IMR-90 (cell line): ENCODE measurements at regions not wholly inside any gene's neighbourhood (a gene's known extent, or its start where the extent isn't known, plus 50 kb on each side); places are given as distances from the start of the nearest gene placed in this dataset.

Experiments used
- ATAC-seq: fragments of 200-7000 bp; cut with Tn5 transposase; 2 replicates; pipeline ENCODE4 v1.9.1; 2020; ENCODE audit warnings: low read depth, mild to moderate bottlenecking, moderate library complexity
- BruUV-seq: library from RNA; stranded (reverse); fragments of 400-500 nt; replicated peaks from 2 replicates; lab custom pipeline; 2021; lab: Mats Ljungman, UMichigan
- CTCF ChIA-PET: fragments of 300-600 bp; formaldehyde crosslinking; extraction: SDS; loops from one replicate; lab custom pipeline; 2021; ENCODE audit warnings: antibody characterized with exemption; lab: Yijun Ruan, JAX
- POLR2A ChIA-PET: fragments of 300-600 bp; sonication (Branson Sonifier 250); formaldehyde crosslinking; loops from one replicate; lab custom pipeline; 2022; ENCODE audit warnings: antibody characterized with exemption; ENCODE audit not compliant: unreplicated experiment; lab: Charles Lee
- DNase-seq: peaks from one replicate; pipeline ENCODE4 v3.0.0; 2013
- H2AFZ ChIP-seq: replicated peaks from 2 replicates; pipeline ENCODE3; 2013; ENCODE audit warnings: low read length, mild to moderate bottlenecking; ENCODE audit not compliant: poor library complexity
- H2AK5ac ChIP-seq: 2 replicates; pipeline ENCODE4 v1.6.1; 2013; ENCODE audit warnings: low read depth, low read length, inconsistent platforms
- H2AK9ac ChIP-seq: replicated peaks from 2 replicates; pipeline ENCODE3; 2013; ENCODE audit warnings: mild to moderate bottlenecking, low read depth, low read length, moderate library complexity; ENCODE audit not compliant: poor library complexity
- H2BK120ac ChIP-seq: 2 replicates; pipeline ENCODE4 v1.6.1; 2013; ENCODE audit warnings: low read depth, low read length, inconsistent platforms
- H2BK15ac ChIP-seq: 3 replicates; pipeline ENCODE4 v1.6.1; 2013; ENCODE audit warnings: low read depth, low read length, inconsistent platforms
- H2BK20ac ChIP-seq: 2 replicates; pipeline ENCODE4 v1.6.1; 2013; ENCODE audit warnings: low read depth, mild to moderate bottlenecking, inconsistent platforms, low read length, moderate library complexity
- H2BK5ac ChIP-seq: 2 replicates; pipeline ENCODE4 v1.6.1; 2013; ENCODE audit warnings: mild to moderate bottlenecking, low read depth, low read length, inconsistent platforms; ENCODE audit not compliant: poor library complexity, severe bottlenecking
- H3K14ac ChIP-seq: replicated peaks from 2 replicates; pipeline ENCODE4 v1.6.1; 2013; ENCODE audit warnings: low read depth, low read length, inconsistent platforms
- H3K18ac ChIP-seq: 2 replicates; pipeline ENCODE4 v1.6.1; 2013; ENCODE audit warnings: low read depth, low read length, control low read depth
- H3K23ac ChIP-seq: 2 replicates; pipeline ENCODE4 v1.6.1; 2013; ENCODE audit warnings: low read depth, low read length, inconsistent platforms
- H3K27ac ChIP-seq: 2 replicates; pipeline ENCODE4 v1.5.1; 2013; ENCODE audit warnings: mild to moderate bottlenecking, control low read depth, low read length; ENCODE audit not compliant: insufficient read depth
- H3K27me3 ChIP-seq: 2 replicates; pipeline ENCODE4 v1.6.1; 2013; ENCODE audit warnings: low read length; ENCODE audit not compliant: control insufficient read depth, insufficient read depth
- H3K36me3 ChIP-seq: 2 replicates; pipeline ENCODE4 v1.6.1; 2013; ENCODE audit warnings: low read length, mixed read lengths; ENCODE audit not compliant: control insufficient read depth, insufficient read depth
- H3K4ac ChIP-seq: 2 replicates; pipeline ENCODE4 v1.6.1; 2013; ENCODE audit warnings: low read depth, low read length, inconsistent platforms
- H3K4me1 ChIP-seq: 2 replicates; pipeline ENCODE4 v1.6.1; 2013; ENCODE audit warnings: low read length, mixed read lengths; ENCODE audit not compliant: control insufficient read depth, insufficient read depth
- H3K4me2 ChIP-seq: 2 replicates; pipeline ENCODE4 v1.6.1; 2013; ENCODE audit warnings: low read depth, mild to moderate bottlenecking, control low read depth, low read length, moderate library complexity
- H3K4me3 ChIP-seq: 2 replicates; pipeline ENCODE4 v1.5.1; 2013; ENCODE audit warnings: low read depth, mild to moderate bottlenecking, control low read depth, low read length, moderate library complexity; ENCODE audit not compliant: insufficient read depth
- H3K56ac ChIP-seq: 2 replicates; pipeline ENCODE4 v1.6.1; 2013; ENCODE audit warnings: low read length, inconsistent platforms; ENCODE audit not compliant: insufficient read depth; ENCODE audit errors: extremely low read depth
- H3K79me1 ChIP-seq, 2 experiments: 2 replicates each; pipeline ENCODE4 v1.6.1; 2013; ENCODE audit warnings: low read length in 2 of 2, inconsistent platforms in 1 of 2, low read depth in 1 of 2
- H3K9ac ChIP-seq: 2 replicates; pipeline ENCODE4 v1.6.1; 2013; ENCODE audit warnings: low read depth, low read length, control low read depth
- H3K9me1 ChIP-seq: 2 replicates; pipeline ENCODE4 v1.6.1; 2013; ENCODE audit warnings: low read length, inconsistent platforms; ENCODE audit not compliant: insufficient read depth
- H3K9me3 ChIP-seq: 2 replicates; pipeline ENCODE4 v1.6.1; 2013; ENCODE audit warnings: low read length; ENCODE audit not compliant: control insufficient read depth, insufficient read depth
- H4K20me1 ChIP-seq: 2 replicates; pipeline ENCODE4 v1.6.1; 2013; ENCODE audit warnings: low read length, inconsistent platforms; ENCODE audit not compliant: insufficient read depth
- H4K5ac ChIP-seq: 2 replicates; pipeline ENCODE4 v1.6.1; 2013; ENCODE audit warnings: mild to moderate bottlenecking, low read depth, low read length, control low read depth
- H4K8ac ChIP-seq, 2 experiments: 2 replicates each; pipeline ENCODE4 v1.6.1; 2013; ENCODE audit warnings: low read depth in 2 of 2, low read length in 2 of 2, control low read depth in 1 of 2, inconsistent platforms in 1 of 2
- H4K91ac ChIP-seq: 2 replicates; pipeline ENCODE4 v1.6.1; 2013; ENCODE audit warnings: low read depth, low read length, inconsistent platforms; ENCODE audit not compliant: insufficient read depth
- CEBPB ChIP-seq: IDR thresholded peaks from 2 replicates; pipeline ENCODE4 v1.6.1; 2012; ENCODE audit warnings: low read depth, low read length, improper control_type of control experiment
- ELK1 ChIP-seq: fragments of 150-350 bp; IDR thresholded peaks from 2 replicates; pipeline ENCODE4 v1.6.1; 2016; ENCODE audit warnings: low read depth, mild to moderate bottlenecking, low read length, moderate library complexity, borderline replicate concordance
- POLR2A ChIP-seq: IDR thresholded peaks from 2 replicates; pipeline ENCODE4 v1.6.1; 2012; ENCODE audit warnings: mild to moderate bottlenecking, low read depth, low read length
- RFX5 ChIP-seq: IDR thresholded peaks from 2 replicates; pipeline ENCODE4 v1.8.0; 2012; ENCODE audit warnings: low read depth, mild to moderate bottlenecking, low read length, moderate library complexity
- USF2 ChIP-seq: fragments of 150-350 bp; IDR thresholded peaks from 2 replicates; pipeline ENCODE4 v1.6.1; 2017; ENCODE audit warnings: mild to moderate bottlenecking, antibody characterized with exemption, low read length, low read depth
- WGBS, 2 experiments: methylation state at CpG; one replicate each; pipeline versions ENCODE4 v1.1.5 to v1.1.7; 2013; ENCODE audit warnings: missing lambda C conversion rate in 2 of 2; ENCODE audit not compliant: insufficient read length in 1 of 2; ENCODE audit errors: extremely low coverage in 2 of 2; 5-methylcytosine and 5-hydroxymethylcytosine counted together
- dilution Hi-C: fragments of 300-500 bp; cut with HindIII; formaldehyde crosslinking; loops from one replicate; pipeline ENCODE4 v1.14.3; 2018; ENCODE audit warnings: low sequenced_read_pairs; ENCODE audit not compliant: unreplicated experiment
- in situ Hi-C: fragments of 300-500 bp; cut with MboI; formaldehyde crosslinking; loops from 3 replicates; pipeline ENCODE4 v1.14.3; 2019; ENCODE audit warnings: low sequenced_read_pairs, inconsistent platforms, mixed read lengths
- intact Hi-C: fragments of 100-400 bp; cut with micrococcal nuclease; formaldehyde crosslinking; loops from 2 replicates; pipeline ENCODE4 v1.10.0; 2022

- Histone ChIP-seq H2BK5ac (no peak overlapping the region), H4K8ac (no peak overlapping the region), H3K4me2 (no peak overlapping the region), H2BK20ac (no peak overlapping the region), H4K20me1 (no peaks in the 10 kb centered on the region), H3K4me1 (peaks cover 13% of the 10 kb centered on the region), H3K9ac (no peak overlapping the region), H2AK9ac (no peak overlapping the region), H2AK5ac (no peak overlapping the region), H2BK15ac (no peak overlapping the region), H4K5ac (no peak overlapping the region), H3K4me3 (no peak overlapping the region), H3K14ac (no peak overlapping the region), H2AFZ (no peak overlapping the region), H3K79me1 (peaks cover 0 to 3% of the 10 kb centered on the region in 2 experiments; a peak in 1 of 4 replicates), H3K36me3 (no peaks in the 10 kb centered on the region), H4K91ac (no peak overlapping the region), H3K27me3 (no peaks in the 10 kb centered on the region), H3K18ac (no peak overlapping the region), H3K4ac (no peak overlapping the region), H3K23ac (no peak overlapping the region), H3K27ac (no peak overlapping the region), H2BK120ac (no peak overlapping the region), H3K9me3 (no peaks in the 10 kb centered on the region), H3K9me1 (peaks cover 10% of the 10 kb centered on the region), H3K56ac (no peak overlapping the region)
- ATAC-seq (no peak), DNase-seq (no peak)
- ChIA-PET POLR2A (no interaction called here), CTCF (interaction anchor here (1.2 kb wide), 1 partner anchor 23 kb away, joined by 4 read pairs; no protein-coding TSS in a partner anchor)
- no peak for TF ChIP-seq ELK1
- TF ChIP-seq RFX5 = no peak
- TF ChIP-seq CEBPB = no peak
- TF ChIP-seq POLR2A = no peak
- TF ChIP-seq USF2 = no peak
- no CpG with 5 or more reads among the region's 6 CpGs for WGBS, 2 experiments
- dilution Hi-C loops = no loop called here
- intact Hi-C loops = no loop called here
- in situ Hi-C loops = loop anchor here (25.0 kb wide), 1 partner anchor 626 kb away; no protein-coding TSS in a partner anchor
- no TSS peak for BruUV-seq
Measured at GRCh38 chr10:6763423-6763822, 183.3 kb upstream of the PRKCQ start.
